NCI-H1092 treated with DMSO at 0.1 percent for 48 hours (cell line): ENCODE measurements at regions not wholly inside any gene's neighbourhood (a gene's known extent, or its start where the extent isn't known, plus 50 kb on each side); places are given as distances from the start of the nearest gene placed in this dataset.
"Not testable (repeated sequence)": the region's sequence is repeated elsewhere in the genome, so short reads cannot be mapped to it uniquely, and the experiment has no call there.

ENCODE experiments used
- DNase-seq: peaks from one replicate; lab custom pipeline; 2025; lab: John Stamatoyannopoulos, UW

GRCh38 chr13:105863300-105863920 is 672.1 kb downstream of the EFNB2 start:
- no peak for DNase-seq

- peak; percentile 51 for DNase-seq
Measured at GRCh38 chr13:105848494-105848893, 687.0 kb downstream of the EFNB2 start.

GRCh38 chr13:105847527-105848291 is 687.8 kb downstream of the EFNB2 start:
- peak; percentile 89 for DNase-seq

- no peak for DNase-seq
Measured at GRCh38 chr13:105846923-105847322, 688.5 kb downstream of the EFNB2 start.

GRCh38 chr13:105841286-105841685 is 694.2 kb downstream of the EFNB2 start:
- DNase-seq, result no peak

GRCh38 chr13:105838231-105838630 is 697.2 kb downstream of the EFNB2 start:
- DNase-seq, result no peak

GRCh38 chr13:105837295-105837694 is 698.2 kb downstream of the EFNB2 start:
- not testable (repeated sequence) for DNase-seq

GRCh38 chr13:105830821-105831220 is 704.6 kb downstream of the EFNB2 start:
- no peak for DNase-seq

- DNase-seq, result no peak
Measured at GRCh38 chr13:105827111-105827809, 708.2 kb downstream of the EFNB2 start.

GRCh38 chr13:105825071-105825470 is 710.4 kb downstream of the EFNB2 start:
- DNase-seq, result no peak

- DNase-seq, result no peak
Measured at GRCh38 chr13:105821337-105821736, 714.1 kb downstream of the EFNB2 start.

- DNase-seq, result no peak
Measured at GRCh38 chr13:105820415-105820814, 715.0 kb downstream of the EFNB2 start.

GRCh38 chr13:105817498-105817897 is 718.0 kb downstream of the EFNB2 start:
- no peak for DNase-seq

- DNase-seq, result no peak
Measured at GRCh38 chr13:105816994-105817393, 718.5 kb downstream of the EFNB2 start.

- DNase-seq, result no peak
Measured at GRCh38 chr13:105814902-105815250, 720.6 kb downstream of the EFNB2 start.

GRCh38 chr13:105814219-105814901 is 721.1 kb downstream of the EFNB2 start:
- no peak for DNase-seq

GRCh38 chr13:105806628-105806920 is 728.9 kb downstream of the EFNB2 start:
- DNase-seq, result no peak

GRCh38 chr13:105805892-105806627 is 729.4 kb downstream of the EFNB2 start:
- DNase-seq, result no peak

- no peak for DNase-seq
Measured at GRCh38 chr13:105804561-105805190, 730.8 kb downstream of the EFNB2 start.

- DNase-seq, result no peak
Measured at GRCh38 chr13:105799155-105799554, 736.3 kb downstream of the EFNB2 start.

- DNase-seq, result no peak
Measured at GRCh38 chr13:105798541-105798940, 736.9 kb downstream of the EFNB2 start.

GRCh38 chr13:105796081-105796480 is 739.4 kb downstream of the EFNB2 start:
- no peak for DNase-seq
